DMS53 treated with DMSO at 0.1 percent for 48 hours (cell line): ENCODE measurements at regions not wholly inside any gene's neighbourhood (a gene's known extent, or its start where the extent isn't known, plus 50 kb on each side); places are given as distances from the start of the nearest gene placed in this dataset.

ENCODE experiments used
- DNase-seq: peaks from one replicate; lab custom pipeline; 2025; ENCODE audit not compliant: unreplicated experiment; lab: John Stamatoyannopoulos, UW

DNA sequence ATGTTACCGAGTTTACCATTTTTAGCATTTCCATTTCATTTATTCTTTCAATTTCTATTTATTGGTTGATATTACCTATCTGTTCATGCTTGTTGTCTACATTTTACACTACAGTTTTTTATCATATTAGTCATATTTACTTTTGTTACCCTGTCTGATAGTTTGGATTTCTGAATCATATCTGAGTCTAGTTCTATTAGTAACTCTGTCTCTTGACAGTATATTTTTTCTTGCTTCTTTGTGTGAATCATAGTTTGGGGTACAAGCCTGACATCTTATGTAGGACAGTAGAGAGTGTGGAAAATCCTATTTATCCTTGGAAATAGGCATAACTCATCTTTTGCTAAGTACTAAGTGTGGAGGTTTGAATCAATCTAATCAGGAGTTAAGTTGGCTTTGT, 263.9 kb upstream of the SESN3 start:
- no peak for DNase-seq

DNA sequence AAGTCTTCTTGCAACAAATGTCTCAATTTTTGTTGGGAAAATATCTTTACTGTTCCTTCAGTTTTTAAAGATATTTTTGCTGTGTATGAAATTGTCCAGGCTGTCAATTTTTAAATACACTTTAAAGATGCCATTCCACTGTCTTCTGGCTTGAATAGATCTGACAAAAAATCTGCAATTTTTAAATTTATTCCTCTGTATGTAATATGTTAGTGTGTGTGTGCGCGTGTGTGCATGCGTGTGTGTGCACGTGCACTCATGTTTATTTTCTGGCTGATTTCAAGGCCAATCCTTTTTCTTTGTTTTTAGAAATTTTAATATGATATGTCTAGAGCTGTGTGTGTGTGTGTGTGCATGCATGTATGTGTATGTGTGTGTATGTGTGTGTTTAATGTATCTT, 263.2 kb upstream of the SESN3 start:
- no peak for DNase-seq

DNA sequence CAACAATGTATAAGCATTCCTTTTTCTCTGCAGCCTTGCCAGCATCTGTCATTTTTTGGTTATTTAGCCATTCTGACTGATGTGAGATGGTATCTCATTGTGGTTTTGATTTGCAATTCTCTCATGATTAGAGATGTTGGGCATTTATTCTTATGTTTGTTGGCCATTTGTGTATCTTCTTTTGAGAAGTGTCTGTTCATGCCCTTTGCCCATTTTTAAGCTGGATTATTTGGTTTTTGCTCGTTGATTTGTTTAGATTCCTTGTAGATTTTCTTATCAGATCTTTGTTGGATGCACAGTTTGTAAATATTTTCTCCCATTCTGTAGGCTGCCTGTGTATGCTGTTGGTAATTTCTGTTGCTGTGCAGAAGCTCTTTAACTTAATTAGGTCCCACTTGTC, 259.6 kb upstream of the SESN3 start:
- DNase-seq: no peak

DNA sequence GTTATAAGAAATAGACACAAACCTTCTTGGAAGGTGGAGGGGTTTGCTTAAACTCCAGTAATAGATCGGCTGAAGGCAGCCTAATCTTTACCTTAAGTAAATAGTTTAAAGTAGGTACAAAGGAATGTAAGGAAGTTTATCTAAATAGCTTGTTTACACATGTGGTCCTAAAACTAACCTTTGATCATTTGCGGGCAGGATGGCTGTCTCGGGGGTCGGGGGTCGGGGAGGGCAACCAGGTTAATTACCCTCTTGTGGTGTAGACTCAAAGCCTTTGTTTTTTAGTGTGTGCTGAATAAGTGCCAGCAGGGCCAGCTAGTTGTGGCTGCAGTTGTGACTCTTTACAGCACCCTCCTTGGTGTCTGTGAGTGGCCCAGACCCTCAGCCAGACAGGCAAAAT, 256.9 kb upstream of the SESN3 start:
- no peak for DNase-seq

DNA sequence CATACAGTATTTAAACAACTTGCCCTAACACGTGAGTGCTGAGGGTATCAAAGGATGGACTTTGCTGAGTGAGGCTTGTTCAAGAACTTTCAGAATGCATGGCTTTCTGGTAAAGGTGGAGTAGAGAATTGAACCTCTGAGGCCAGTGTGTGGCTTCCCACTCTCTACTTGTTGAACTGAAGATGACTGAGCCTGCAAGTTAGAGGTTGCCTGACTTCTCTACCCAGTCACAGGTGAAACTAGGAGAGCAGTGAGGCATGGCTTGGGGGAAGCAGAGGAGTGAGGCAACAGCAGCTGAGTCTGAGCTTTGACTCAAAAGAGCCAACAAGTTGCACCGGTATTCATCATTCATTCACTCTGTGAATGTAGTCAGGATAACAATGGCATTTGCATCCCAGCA, 256.4 kb upstream of the SESN3 start:
- no peak for DNase-seq

DNA sequence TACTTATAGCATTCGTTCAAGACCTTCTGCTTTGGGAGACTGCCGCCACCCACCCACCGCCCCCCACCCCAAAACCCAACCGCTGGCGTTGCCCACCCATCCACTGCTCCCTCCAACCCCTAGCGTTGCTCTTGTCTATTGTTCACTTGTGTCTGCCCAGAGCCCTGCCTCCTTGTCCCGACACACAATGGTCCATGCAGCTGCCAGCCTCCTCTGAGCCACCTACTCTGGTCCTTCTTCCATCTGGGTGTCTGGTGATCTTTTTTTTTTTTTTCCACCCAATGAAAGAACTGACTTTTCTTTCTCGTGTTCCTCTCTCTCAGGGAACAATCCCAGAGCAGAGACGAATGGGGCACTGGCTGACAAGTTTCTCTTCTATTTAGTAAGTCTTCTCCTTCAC, 256.0 kb upstream of the SESN3 start:
- no peak for DNase-seq

DNA sequence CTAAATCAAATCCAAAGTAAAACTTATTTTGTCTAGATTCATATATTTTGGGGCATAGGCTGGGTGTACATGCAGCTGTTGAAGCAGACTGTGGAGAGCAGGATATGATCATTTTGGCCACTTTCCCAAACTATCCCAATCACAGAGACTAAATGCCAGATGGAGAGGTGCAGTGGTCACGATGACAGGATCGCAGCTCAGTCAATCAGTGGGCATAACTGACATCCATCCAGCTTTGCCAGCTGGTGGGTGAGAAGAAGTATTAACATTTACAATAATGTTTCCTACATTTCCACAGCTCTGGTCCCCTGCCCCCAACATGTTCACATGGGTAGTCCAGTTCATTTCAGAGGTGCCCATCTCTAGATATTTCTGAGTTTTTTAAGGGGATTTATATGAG, 255.5 kb upstream of the SESN3 start:
- no peak for DNase-seq

DNA sequence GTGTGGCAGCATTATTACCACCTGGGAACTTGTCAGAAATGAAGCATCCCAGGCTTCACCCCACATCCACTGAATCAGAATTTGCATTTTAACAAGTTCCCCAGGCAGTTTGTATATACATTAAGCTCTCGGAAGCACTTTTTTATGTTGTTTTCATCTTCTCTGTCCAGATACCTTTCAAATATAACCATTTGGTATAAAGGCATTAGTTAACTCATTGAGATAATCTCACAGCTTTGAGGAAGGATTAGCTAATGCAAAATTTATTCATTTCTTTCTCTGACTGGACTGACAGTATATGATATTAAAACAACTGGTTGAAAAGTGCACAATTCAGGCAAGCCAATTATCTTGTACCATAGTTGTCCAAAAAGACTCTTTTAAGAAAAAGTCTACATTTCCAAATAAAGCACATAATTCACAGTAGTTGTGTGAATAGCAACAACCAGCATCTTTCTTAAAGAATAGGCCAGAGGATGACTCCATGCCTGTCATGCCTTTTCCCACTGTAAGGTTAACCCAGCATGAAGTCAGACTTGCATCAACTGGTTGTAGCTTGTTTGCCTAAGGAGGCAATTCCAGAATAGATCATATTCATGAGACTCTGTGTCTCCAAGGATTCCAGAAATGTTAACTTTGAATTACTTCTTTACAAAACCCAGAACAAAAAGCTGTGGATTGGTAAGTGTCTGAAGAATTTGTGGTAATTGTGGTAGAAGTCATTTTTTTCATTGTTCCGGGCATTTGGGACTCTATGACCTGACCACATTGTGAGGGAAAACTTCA, 254.3 kb upstream of the SESN3 start:
- no peak for DNase-seq

DNA sequence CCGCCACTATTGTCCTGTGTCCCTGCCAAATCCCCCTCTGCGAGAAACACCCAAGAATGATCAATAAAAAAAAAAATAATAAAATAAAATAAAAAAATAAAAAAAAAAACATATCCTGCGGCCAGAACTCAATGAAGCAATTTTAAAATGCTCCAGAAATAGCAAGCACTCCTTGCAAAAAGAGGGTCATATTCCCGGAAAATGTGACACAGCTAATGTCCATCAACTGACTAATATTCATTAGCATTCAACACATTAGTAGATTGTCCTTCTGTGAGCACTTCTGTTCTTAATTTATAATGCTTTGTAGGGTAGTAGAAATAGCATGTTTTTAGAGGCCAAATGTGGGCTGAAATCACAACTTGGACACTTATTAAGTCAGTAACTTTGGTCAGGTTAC, 252.3 kb upstream of the SESN3 start:
- no peak for DNase-seq

DNA sequence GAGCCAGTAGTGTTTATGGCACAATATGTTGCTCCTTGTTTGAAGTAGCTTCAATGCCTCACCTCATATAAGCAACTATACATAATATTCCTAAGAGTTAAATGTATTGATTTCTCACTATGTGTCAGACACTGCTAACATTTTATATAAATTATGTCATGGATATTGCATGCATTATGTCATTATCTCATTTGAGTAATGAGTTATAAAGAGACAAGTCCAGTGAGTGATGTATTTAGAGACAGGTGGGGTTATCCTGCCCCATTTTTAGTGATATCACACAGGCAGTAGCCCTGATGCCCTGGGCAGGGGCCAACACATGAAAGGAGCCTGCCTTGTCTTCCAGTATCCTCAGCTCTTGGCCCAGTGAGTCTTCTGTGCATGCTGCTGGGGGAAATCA, 247.0 kb upstream of the SESN3 start:
- DNase-seq: no peak

DNA sequence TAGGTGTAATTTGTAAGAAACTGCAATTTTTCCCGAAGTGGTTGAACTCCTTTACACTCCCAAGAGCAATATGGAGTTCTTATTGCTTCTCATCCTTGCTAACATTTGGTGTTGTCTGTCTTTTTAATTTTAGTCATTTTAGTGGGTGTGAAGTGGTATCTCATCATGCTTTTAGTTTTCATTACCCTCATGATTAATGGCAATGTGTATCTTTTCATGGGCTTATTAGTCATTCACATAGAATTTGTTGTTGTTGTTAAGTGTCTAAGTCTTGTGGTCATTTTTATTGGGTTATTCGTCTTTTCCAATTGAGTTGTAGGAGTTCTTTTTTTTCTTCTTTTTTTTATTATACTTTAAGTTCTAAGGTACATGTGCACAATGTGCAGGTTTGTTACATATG, 238.3 kb upstream of the SESN3 start:
- DNase-seq: no peak

DNA sequence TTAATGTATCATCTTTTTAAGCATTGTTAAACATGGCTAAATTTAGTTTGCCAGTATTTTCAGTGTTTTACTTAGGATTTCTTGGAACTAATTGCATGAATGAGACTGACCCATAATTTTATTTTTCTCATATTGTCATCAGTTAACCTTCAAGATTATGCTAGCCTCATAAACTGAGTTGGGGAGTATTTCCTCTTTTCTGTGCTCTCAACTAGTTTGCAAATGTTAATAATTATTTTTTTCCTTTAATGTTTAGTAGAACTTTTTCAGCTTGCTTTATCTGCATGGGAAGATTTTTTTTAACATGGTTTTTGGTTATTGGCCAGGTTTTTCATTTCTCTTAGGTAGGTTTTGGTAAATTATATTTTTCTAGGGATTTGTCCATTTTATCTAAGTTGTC, 235.4 kb upstream of the SESN3 start:
- DNase-seq: no peak

DNA sequence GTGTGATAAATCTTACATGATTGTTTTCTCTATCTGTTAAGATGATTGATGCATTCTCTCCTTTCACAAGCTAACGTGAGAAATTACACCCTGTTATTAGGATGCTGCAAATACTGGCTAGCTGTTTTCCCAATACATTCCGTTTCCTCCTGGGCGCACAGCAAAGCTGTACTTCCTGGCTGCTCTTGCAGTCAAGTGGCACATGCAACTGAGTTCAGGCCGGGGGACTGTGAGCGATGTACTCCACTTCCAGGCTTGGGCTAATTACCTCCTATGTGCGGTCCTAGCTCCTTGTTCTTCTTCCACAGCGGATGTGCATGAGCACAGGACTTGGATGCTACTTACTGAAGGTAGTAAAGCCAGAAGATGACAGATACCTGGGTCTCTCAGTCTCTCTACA, 234.9 kb upstream of the SESN3 start:
- no peak for DNase-seq

DNA sequence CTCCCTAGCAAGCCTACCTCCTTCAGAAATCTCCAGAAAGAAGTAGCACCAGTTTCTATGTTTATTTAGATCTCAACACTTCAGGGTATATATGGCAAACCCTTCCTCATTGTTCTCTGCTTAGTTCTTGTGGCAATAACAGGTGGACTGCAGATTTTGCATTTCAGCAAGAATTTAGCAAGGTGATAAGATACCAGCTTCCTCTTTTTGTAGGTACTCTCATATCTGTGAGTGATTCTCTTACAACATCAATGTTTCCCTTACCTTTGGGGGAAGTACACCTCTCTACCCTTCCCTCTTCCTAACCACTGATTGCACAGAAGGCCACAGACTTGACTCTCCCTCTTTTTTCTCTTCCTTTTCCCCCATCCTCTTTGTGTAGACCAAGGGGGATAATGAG, 230.9 kb upstream of the SESN3 start:
- no peak for DNase-seq

DNA sequence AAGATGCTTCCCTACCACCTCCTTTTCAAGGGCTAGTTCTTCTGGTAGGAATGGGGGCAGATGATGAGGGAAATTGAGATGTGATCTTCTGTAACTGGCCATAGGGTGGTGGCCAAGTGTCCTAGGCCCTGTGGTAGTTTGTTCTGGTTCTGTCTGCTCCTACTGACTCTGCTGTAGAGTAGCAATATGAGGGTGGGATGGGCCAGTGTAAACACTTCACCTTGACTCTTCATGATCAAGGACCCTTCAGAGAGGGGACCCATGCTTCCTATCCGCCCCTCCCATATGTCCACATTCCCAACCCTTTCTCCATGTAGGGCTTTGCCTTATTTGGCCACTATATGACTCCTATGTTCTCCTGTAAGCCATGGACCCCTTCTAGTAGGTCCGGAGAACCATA, 230.3 kb upstream of the SESN3 start:
- DNase-seq: no peak

DNA sequence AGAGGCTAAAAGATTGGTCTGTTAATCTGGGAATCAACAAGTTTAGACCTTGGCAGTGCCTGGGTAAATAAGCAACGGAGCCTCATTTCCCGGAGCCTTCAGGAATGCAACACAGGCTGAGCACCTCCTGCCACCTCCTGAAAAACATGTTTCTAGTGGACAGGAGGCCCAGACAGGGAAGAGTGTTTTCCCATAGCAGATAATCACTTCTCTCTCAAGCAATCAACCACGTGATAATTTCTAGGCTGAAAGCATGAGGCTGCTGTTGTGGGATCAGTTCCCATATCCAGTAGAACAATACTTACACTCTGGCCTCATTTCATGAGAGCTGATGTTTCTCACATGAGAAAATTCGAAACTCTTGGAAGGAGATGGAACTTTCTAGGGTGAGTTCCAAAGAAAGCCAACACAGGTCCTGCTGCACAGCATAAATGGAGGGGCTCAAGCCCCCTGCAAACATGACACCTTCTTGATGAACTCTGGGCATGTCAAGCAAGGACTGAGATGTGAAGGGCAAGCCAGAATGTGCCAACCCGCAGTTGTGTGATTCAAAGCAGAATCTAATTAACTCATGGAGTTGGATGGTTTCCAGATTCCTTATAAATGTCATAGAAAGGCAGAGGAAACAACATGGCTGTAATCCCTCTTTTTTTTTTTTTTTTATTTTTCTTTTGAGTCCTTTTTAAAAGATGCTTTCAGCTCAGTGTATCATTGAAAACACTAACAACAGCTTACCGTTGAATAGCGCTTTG, 228.5 kb upstream of the SESN3 start:
- no peak for DNase-seq

DNA sequence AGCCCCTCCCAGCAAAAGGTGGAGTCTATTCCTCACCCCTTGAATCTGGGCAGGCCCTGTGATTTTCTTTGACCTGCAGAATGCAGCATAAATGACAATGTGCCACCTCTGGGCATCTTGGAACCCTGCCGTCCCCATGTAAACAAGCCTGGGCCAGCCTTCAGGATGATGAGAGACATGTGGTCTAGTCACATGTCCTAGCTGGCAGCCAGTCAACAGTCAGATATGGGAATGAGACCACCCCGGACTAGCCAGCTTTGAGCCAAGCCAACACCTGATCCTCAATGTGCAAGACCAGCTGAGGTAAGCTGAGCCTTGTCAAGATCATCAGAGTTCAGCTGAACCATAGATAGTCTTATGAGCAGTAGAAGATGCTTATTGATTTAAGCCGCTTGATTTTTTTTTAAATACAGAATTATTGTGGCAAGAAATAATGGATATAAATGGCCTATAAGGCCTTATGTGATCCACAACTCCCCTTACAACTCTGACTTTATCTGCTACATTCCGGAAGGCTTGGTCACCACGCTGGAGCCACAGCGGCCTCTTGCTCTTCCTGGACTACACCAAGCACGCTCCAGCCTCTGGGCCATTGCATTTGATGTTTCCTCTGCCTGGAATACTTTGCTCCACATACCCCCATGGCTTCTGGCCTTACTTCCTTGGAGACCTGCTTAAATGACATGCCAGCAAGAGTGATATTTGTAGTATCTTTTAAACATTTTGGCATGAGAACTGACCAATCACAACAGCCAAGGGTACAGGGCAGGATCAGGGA, 225.9 kb upstream of the SESN3 start:
- DNase-seq: no peak

DNA sequence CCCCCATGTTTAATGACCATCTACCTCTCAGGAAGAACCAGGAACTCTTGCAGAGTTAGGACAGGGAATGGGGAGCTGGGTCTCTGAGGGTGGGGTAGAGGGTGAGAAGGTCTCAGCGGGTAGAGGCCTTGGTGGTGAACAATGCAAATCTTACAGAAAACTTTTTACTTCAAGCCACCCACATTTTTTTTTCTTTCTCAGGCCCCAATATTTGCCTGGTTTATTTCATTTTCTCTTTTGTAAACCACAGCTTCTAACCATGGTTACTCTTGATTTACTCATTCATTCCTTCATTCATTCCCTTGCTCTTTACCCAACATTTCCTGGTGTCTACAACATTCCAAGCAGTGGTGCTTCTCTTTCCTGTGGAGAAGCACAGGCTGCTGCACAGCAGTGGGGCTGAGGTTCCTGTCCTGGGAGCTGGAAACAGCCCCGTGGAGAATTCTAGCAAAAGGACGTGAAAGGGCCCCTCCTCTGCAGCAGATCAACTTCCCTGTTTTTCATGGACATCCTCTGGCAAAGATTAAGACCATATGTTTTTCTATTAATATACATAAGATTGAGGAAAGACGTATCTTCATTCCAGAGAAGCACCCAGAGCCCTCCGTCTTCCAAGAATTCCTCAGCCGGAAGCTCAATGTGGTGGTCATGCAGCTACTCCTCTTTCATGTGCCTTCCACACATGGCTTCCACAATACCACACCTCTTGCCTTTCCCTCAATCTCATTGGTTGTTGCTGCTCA, 224.4 kb upstream of the SESN3 start:
- DNase-seq: no peak

DNA sequence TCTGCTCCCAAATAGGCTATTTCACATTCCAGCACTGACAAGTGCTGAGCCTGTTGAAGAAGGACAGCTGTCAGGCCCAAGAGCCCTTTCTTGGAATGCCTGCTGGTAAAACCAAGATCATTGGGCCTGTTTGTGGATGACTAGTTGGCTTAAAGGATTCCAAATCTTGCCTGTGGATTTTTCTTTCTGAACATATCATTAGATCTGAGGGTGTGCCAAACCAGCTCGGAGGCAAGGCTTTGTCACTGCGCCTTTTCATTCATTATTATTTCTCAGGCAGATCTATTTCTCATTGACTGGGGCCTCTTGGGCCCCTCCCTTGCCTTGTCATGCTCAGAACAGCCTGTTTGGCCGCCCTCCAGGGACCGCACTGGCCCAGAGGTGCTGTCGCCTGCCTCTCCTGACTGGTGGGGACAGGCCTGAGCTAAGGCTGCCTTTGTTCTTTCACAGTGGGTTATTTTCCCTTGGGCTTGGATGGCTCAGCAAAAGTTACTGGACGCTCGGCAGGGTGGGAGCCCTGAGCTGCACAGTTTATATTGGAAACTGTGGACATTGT, 222.7 kb upstream of the SESN3 start:
- no peak for DNase-seq

DNA sequence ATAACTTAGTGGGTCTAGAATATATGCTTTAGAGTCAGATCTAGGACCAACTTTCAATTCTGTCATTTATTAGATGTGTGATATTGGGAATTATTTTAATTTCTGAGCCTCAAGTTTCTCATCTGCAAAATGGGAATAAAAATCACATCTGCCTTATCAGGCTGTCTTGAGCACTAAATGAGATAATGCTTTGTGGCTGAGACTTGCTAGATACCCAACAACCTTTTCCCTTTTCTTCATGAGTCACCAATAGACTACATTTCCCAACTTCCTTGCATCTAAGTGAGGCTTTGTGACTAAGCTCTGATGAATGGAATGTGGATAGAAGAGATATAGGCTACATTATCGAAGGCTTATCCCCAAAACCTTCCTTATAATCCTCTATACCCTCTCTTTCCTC, 220.7 kb upstream of the SESN3 start:
- no peak for DNase-seq

DNA sequence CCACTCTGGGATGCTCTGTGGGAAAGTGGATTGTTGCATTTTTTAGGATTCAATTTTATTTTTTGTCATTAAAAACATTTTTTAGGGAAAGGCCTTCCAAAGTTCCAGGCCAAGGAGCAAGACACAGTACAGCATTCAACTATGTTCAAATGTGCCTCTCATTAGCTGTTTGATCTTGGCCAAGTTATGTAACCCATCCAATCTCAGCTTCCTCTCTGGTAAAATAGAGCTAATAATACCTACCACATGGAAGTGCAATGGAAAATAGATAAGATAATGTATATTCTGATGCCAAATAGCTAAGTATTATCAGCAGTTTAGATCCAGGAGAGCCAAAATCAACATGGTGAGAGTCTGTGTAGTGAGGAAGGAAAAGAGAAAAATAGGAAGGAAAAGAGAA, 220.3 kb upstream of the SESN3 start:
- no peak for DNase-seq
